ENCODE measurements at regions not wholly inside any gene's neighbourhood (a gene's known extent, or its start where the extent isn't known, plus 50 kb on each side); places are given as distances from the start of the nearest gene placed in this dataset.

GRCh38 chr6:14366872-14367271 is 249.3 kb downstream of the CD83 start:
- TF ChIP-seq CTCF (conservative IDR thresholded peaks at IDR 0.05) (no peak), EZH2 (IDR thresholded peaks at IDR 0.05; ENCODE audit: low read depth) (no peak)
